IMR-90 (cell line): ENCODE measurements at regions not wholly inside any gene's neighbourhood (a gene's known extent, or its start where the extent isn't known, plus 50 kb on each side); places are given as distances from the start of the nearest gene placed in this dataset.

Source experiments
- ATAC-seq: fragments of 200-7000 bp; cut with Tn5 transposase; 2 replicates; pipeline ENCODE4 v1.9.1; 2020; ENCODE audit warnings: low read depth, mild to moderate bottlenecking, moderate library complexity
- BruUV-seq: library from RNA; stranded (reverse); fragments of 400-500 nt; replicated peaks from 2 replicates; lab custom pipeline; 2021; lab: Mats Ljungman, UMichigan
- CTCF ChIA-PET: fragments of 300-600 bp; formaldehyde crosslinking; extraction: SDS; loops from one replicate; lab custom pipeline; 2021; ENCODE audit warnings: antibody characterized with exemption; lab: Yijun Ruan, JAX
- POLR2A ChIA-PET: fragments of 300-600 bp; sonication (Branson Sonifier 250); formaldehyde crosslinking; loops from one replicate; lab custom pipeline; 2022; ENCODE audit warnings: antibody characterized with exemption; ENCODE audit not compliant: unreplicated experiment; lab: Charles Lee
- DNase-seq: peaks from one replicate; pipeline ENCODE4 v3.0.0; 2013
- H2AFZ ChIP-seq: replicated peaks from 2 replicates; pipeline ENCODE3; 2013; ENCODE audit warnings: low read length, mild to moderate bottlenecking; ENCODE audit not compliant: poor library complexity
- H2AK5ac ChIP-seq: 2 replicates; pipeline ENCODE4 v1.6.1; 2013; ENCODE audit warnings: low read depth, low read length, inconsistent platforms
- H2AK9ac ChIP-seq: replicated peaks from 2 replicates; pipeline ENCODE3; 2013; ENCODE audit warnings: mild to moderate bottlenecking, low read depth, low read length, moderate library complexity; ENCODE audit not compliant: poor library complexity
- H2BK120ac ChIP-seq: 2 replicates; pipeline ENCODE4 v1.6.1; 2013; ENCODE audit warnings: low read depth, low read length, inconsistent platforms
- H2BK15ac ChIP-seq: 3 replicates; pipeline ENCODE4 v1.6.1; 2013; ENCODE audit warnings: low read depth, low read length, inconsistent platforms
- H2BK20ac ChIP-seq: 2 replicates; pipeline ENCODE4 v1.6.1; 2013; ENCODE audit warnings: low read depth, mild to moderate bottlenecking, inconsistent platforms, low read length, moderate library complexity
- H2BK5ac ChIP-seq: 2 replicates; pipeline ENCODE4 v1.6.1; 2013; ENCODE audit warnings: mild to moderate bottlenecking, low read depth, low read length, inconsistent platforms; ENCODE audit not compliant: poor library complexity, severe bottlenecking
- H3K14ac ChIP-seq: replicated peaks from 2 replicates; pipeline ENCODE4 v1.6.1; 2013; ENCODE audit warnings: low read depth, low read length, inconsistent platforms
- H3K18ac ChIP-seq: 2 replicates; pipeline ENCODE4 v1.6.1; 2013; ENCODE audit warnings: low read depth, low read length, control low read depth
- H3K23ac ChIP-seq: 2 replicates; pipeline ENCODE4 v1.6.1; 2013; ENCODE audit warnings: low read depth, low read length, inconsistent platforms
- H3K27ac ChIP-seq: 2 replicates; pipeline ENCODE4 v1.5.1; 2013; ENCODE audit warnings: mild to moderate bottlenecking, control low read depth, low read length; ENCODE audit not compliant: insufficient read depth
- H3K27me3 ChIP-seq: 2 replicates; pipeline ENCODE4 v1.6.1; 2013; ENCODE audit warnings: low read length; ENCODE audit not compliant: control insufficient read depth, insufficient read depth
- H3K36me3 ChIP-seq: 2 replicates; pipeline ENCODE4 v1.6.1; 2013; ENCODE audit warnings: low read length, mixed read lengths; ENCODE audit not compliant: control insufficient read depth, insufficient read depth
- H3K4ac ChIP-seq: 2 replicates; pipeline ENCODE4 v1.6.1; 2013; ENCODE audit warnings: low read depth, low read length, inconsistent platforms
- H3K4me1 ChIP-seq: 2 replicates; pipeline ENCODE4 v1.6.1; 2013; ENCODE audit warnings: low read length, mixed read lengths; ENCODE audit not compliant: control insufficient read depth, insufficient read depth
- H3K4me2 ChIP-seq: 2 replicates; pipeline ENCODE4 v1.6.1; 2013; ENCODE audit warnings: low read depth, mild to moderate bottlenecking, control low read depth, low read length, moderate library complexity
- H3K4me3 ChIP-seq: 2 replicates; pipeline ENCODE4 v1.5.1; 2013; ENCODE audit warnings: low read depth, mild to moderate bottlenecking, control low read depth, low read length, moderate library complexity; ENCODE audit not compliant: insufficient read depth
- H3K56ac ChIP-seq: 2 replicates; pipeline ENCODE4 v1.6.1; 2013; ENCODE audit warnings: low read length, inconsistent platforms; ENCODE audit not compliant: insufficient read depth; ENCODE audit errors: extremely low read depth
- H3K79me1 ChIP-seq, 2 experiments: 2 replicates each; pipeline ENCODE4 v1.6.1; 2013; ENCODE audit warnings: low read length in 2 of 2, inconsistent platforms in 1 of 2, low read depth in 1 of 2
- H3K9ac ChIP-seq: 2 replicates; pipeline ENCODE4 v1.6.1; 2013; ENCODE audit warnings: low read depth, low read length, control low read depth
- H3K9me1 ChIP-seq: 2 replicates; pipeline ENCODE4 v1.6.1; 2013; ENCODE audit warnings: low read length, inconsistent platforms; ENCODE audit not compliant: insufficient read depth
- H3K9me3 ChIP-seq: 2 replicates; pipeline ENCODE4 v1.6.1; 2013; ENCODE audit warnings: low read length; ENCODE audit not compliant: control insufficient read depth, insufficient read depth
- H4K20me1 ChIP-seq: 2 replicates; pipeline ENCODE4 v1.6.1; 2013; ENCODE audit warnings: low read length, inconsistent platforms; ENCODE audit not compliant: insufficient read depth
- H4K5ac ChIP-seq: 2 replicates; pipeline ENCODE4 v1.6.1; 2013; ENCODE audit warnings: mild to moderate bottlenecking, low read depth, low read length, control low read depth
- H4K8ac ChIP-seq, 2 experiments: 2 replicates each; pipeline ENCODE4 v1.6.1; 2013; ENCODE audit warnings: low read depth in 2 of 2, low read length in 2 of 2, control low read depth in 1 of 2, inconsistent platforms in 1 of 2
- H4K91ac ChIP-seq: 2 replicates; pipeline ENCODE4 v1.6.1; 2013; ENCODE audit warnings: low read depth, low read length, inconsistent platforms; ENCODE audit not compliant: insufficient read depth
- CEBPB ChIP-seq: IDR thresholded peaks from 2 replicates; pipeline ENCODE4 v1.6.1; 2012; ENCODE audit warnings: low read depth, low read length, improper control_type of control experiment
- MAFK ChIP-seq: IDR thresholded peaks from 2 replicates; pipeline ENCODE4 v1.6.1; 2012; ENCODE audit warnings: low read depth, low read length, improper control_type of control experiment
- WGBS, 2 experiments: methylation state at CpG; one replicate each; pipeline versions ENCODE4 v1.1.5 to v1.1.7; 2013; ENCODE audit warnings: missing lambda C conversion rate in 2 of 2; ENCODE audit not compliant: insufficient read length in 1 of 2; ENCODE audit errors: extremely low coverage in 2 of 2; 5-methylcytosine and 5-hydroxymethylcytosine counted together
- dilution Hi-C: fragments of 300-500 bp; cut with HindIII; formaldehyde crosslinking; loops from one replicate; pipeline ENCODE4 v1.14.3; 2018; ENCODE audit warnings: low sequenced_read_pairs; ENCODE audit not compliant: unreplicated experiment
- in situ Hi-C: fragments of 300-500 bp; cut with MboI; formaldehyde crosslinking; loops from 3 replicates; pipeline ENCODE4 v1.14.3; 2019; ENCODE audit warnings: low sequenced_read_pairs, inconsistent platforms, mixed read lengths
- intact Hi-C: fragments of 100-400 bp; cut with micrococcal nuclease; formaldehyde crosslinking; loops from 2 replicates; pipeline ENCODE4 v1.10.0; 2022

DNA sequence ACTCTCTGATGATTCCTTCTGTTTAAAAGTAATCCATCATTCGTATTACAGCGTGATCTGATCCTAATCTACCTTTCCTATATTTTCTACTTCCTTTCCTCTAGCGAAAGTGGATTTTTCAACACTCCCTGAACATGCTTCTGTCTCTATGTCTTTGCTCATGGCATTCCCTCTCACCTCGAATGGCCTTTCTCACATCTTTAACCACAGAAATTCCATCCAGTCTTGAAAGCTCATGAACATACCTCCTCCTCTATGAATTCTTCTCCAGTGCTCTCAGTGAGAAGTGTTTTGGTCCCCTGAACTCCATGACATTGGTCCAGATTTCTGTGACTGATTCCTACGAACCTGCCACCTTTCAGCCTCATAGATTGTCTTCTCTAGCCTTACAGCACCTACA, 323.2 kb downstream of the RAD51AP2 start:
- Histone ChIP-seq H3K4ac (no peak overlapping the region), H2AFZ (no peak overlapping the region), H2BK20ac (no peak overlapping the region), H3K23ac (no peak overlapping the region), H3K18ac (no peak overlapping the region), H3K4me3 (no peak overlapping the region), H3K9ac (no peak overlapping the region), H2AK5ac (no peak overlapping the region), H3K27me3 (no peaks in the 10 kb centered on the region), H3K36me3 (no peaks in the 10 kb centered on the region), H3K9me3 (no peaks in the 10 kb centered on the region), H3K56ac (no peak overlapping the region), H2BK120ac (no peak overlapping the region), H4K20me1 (no peaks in the 10 kb centered on the region), H2AK9ac (no peak overlapping the region), H4K8ac (no peak overlapping the region), H4K5ac (no peak overlapping the region), H3K4me2 (no peak overlapping the region), H3K4me1 (no peaks in the 10 kb centered on the region), H2BK5ac (no peak overlapping the region), H3K14ac (no peak overlapping the region), H3K79me1 (no peaks in the 10 kb centered on the region), H3K27ac (no peak overlapping the region), H4K91ac (no peak overlapping the region), H3K9me1 (no peaks in the 10 kb centered on the region), H2BK15ac (no peak overlapping the region)
- intact Hi-C loops (no loop called here), dilution Hi-C loops (no loop called here), in situ Hi-C loops (no loop called here)
- ATAC-seq (no peak), DNase-seq (no peak)
- ChIA-PET CTCF (interaction anchor here (0.8 kb wide), 1 partner anchor 17 kb away, joined by 4 read pairs; no protein-coding TSS in a partner anchor), POLR2A (no interaction called here)
- 34% methylated on average over 2 of the region's 5 CpGs; no CpG with 5 or more reads in 1 of the 2 experiments for WGBS, 2 experiments
- TF ChIP-seq MAFK (no peak), CEBPB (no peak)
- BruUV-seq = no TSS peak
